HEK293 (cell line): ENCODE measurements at regions not wholly inside any gene's neighbourhood (a gene's known extent, or its start where the extent isn't known, plus 50 kb on each side); places are given as distances from the start of the nearest gene placed in this dataset.

Experiments
- CTCF ChIA-PET: fragments of 350-600 bp; formaldehyde crosslinking; extraction: SDS; loops from one replicate; lab custom pipeline; 2021; ENCODE audit warnings: antibody characterized with exemption; lab: Yijun Ruan, JAX
- POLR2A ChIA-PET: fragments of 300-600 bp; formaldehyde crosslinking; extraction: SDS; loops from one replicate; lab custom pipeline; 2020; ENCODE audit warnings: antibody characterized with exemption, inconsistent platforms; lab: Yijun Ruan, JAX
- H3K27ac ChIP-seq: fragments of 200-500 bp; sonication (Bioruptor generic); 2 replicates; pipeline ENCODE4 v1.5.1; 2014; ENCODE audit warnings: low read depth, low read length, control low read depth, inconsistent platforms; ENCODE audit errors: extremely low read depth
- H3K36me3 ChIP-seq, 2 experiments: fragments of 200-500 bp in 1 of 2; sonication (Bioruptor generic) in 1 of 2; 1 replicate in 1 of 2; 2 replicates in 1 of 2; pipeline ENCODE4 v1.5.1; 2014 to 2017; ENCODE audit warnings: inconsistent platforms in 2 of 2, low read length in 2 of 2; ENCODE audit not compliant: control insufficient read depth in 2 of 2, insufficient read depth in 1 of 2
- H3K4me1 ChIP-seq: fragments of 200-500 bp; sonication (Bioruptor generic); 2 replicates; pipeline ENCODE4 v1.5.1; 2014; ENCODE audit warnings: mild to moderate bottlenecking, low read length, inconsistent platforms; ENCODE audit not compliant: control insufficient read depth, insufficient read depth
- H3K4me3 ChIP-seq: 2 replicates; pipeline ENCODE4 v1.5.1; 2011; ENCODE audit warnings: low read depth, mild to moderate bottlenecking, control low read depth, low read length, moderate library complexity
- H3K9me3 ChIP-seq: fragments of 200-500 bp; sonication (Bioruptor generic); 2 replicates; pipeline ENCODE4 v1.5.1; 2014; ENCODE audit warnings: low read depth, low read length, inconsistent platforms; ENCODE audit not compliant: control insufficient read depth, insufficient read depth
- KLF10 ChIP-seq: fragments of 450-650 bp; IDR thresholded peaks from 2 replicates; pipeline ENCODE4 v1.5.1; 2018; ENCODE audit warnings: missing biosample characterization, mild to moderate bottlenecking, missing genetic modification characterization
- OSR2 ChIP-seq: fragments of 450-650 bp; formaldehyde crosslinking; IDR thresholded peaks from 2 replicates; pipeline ENCODE4 v1.5.1; 2016; ENCODE audit warnings: missing biosample characterization, missing genetic modification characterization
- SETDB1 ChIP-seq: IDR thresholded peaks from one replicate; pipeline ENCODE4 v1.6.1; 2017; ENCODE audit warnings: mild to moderate bottlenecking, low read length, moderate library complexity, mixed read lengths; ENCODE audit not compliant: insufficient read length
- SP3 ChIP-seq: fragments of 450-650 bp; formaldehyde crosslinking; IDR thresholded peaks from 2 replicates; pipeline ENCODE4 v1.5.1; 2016; ENCODE audit warnings: missing biosample characterization, missing genetic modification characterization
- ZIC2 ChIP-seq: fragments of 450-650 bp; formaldehyde crosslinking; IDR thresholded peaks from 2 replicates; pipeline ENCODE4 v1.5.1; 2016; ENCODE audit warnings: missing biosample characterization, missing genetic modification characterization
- ZNF112 ChIP-seq: fragments of 450-650 bp; formaldehyde crosslinking; IDR thresholded peaks from 2 replicates; pipeline ENCODE4 v1.5.0; 2017; ENCODE audit warnings: missing biosample characterization, missing genetic modification characterization
- ZNF114 ChIP-seq: fragments of 450-650 bp; formaldehyde crosslinking; IDR thresholded peaks from 2 replicates; pipeline ENCODE4 v1.5.0; 2017; ENCODE audit warnings: missing biosample characterization, missing genetic modification characterization
- ZNF138 ChIP-seq: fragments of 450-650 bp; formaldehyde crosslinking; IDR thresholded peaks from 2 replicates; pipeline ENCODE4 v1.5.1; 2016; ENCODE audit warnings: missing biosample characterization, missing genetic modification characterization, borderline replicate concordance
- ZNF18 ChIP-seq: fragments of 450-650 bp; formaldehyde crosslinking; IDR thresholded peaks from 2 replicates; pipeline ENCODE4 v1.5.1; 2016; ENCODE audit warnings: missing biosample characterization, missing genetic modification characterization
- ZNF335 ChIP-seq: fragments of 450-650 bp; formaldehyde crosslinking; conservative IDR thresholded peaks from 2 replicates; pipeline ENCODE4 v1.5.1; 2016; ENCODE audit warnings: missing biosample characterization, missing genetic modification characterization
- ZNF37A ChIP-seq: fragments of 450-650 bp; IDR thresholded peaks from 2 replicates; pipeline ENCODE4 v1.5.1; 2018; ENCODE audit warnings: missing biosample characterization, missing genetic modification characterization
- ZNF473 ChIP-seq: fragments of 450-650 bp; formaldehyde crosslinking; IDR thresholded peaks from 2 replicates; pipeline ENCODE4 v1.5.1; 2017; ENCODE audit warnings: missing biosample characterization, missing genetic modification characterization
- ZNF76 ChIP-seq: fragments of 450-650 bp; formaldehyde crosslinking; IDR thresholded peaks from 2 replicates; pipeline ENCODE4; 2016; ENCODE audit warnings: low read depth, missing biosample characterization, missing genetic modification characterization, borderline replicate concordance
- ZNF791 ChIP-seq: fragments of 450-650 bp; formaldehyde crosslinking; IDR thresholded peaks from 2 replicates; pipeline ENCODE4 v1.5.1; 2016; ENCODE audit warnings: missing biosample characterization, missing genetic modification characterization
- TF ChIP-seq, protein P1 (sequence below): fragments of 450-650 bp; formaldehyde crosslinking; IDR thresholded peaks from 2 replicates; pipeline ENCODE4 v1.5.1; 2016; ENCODE audit warnings: missing biosample characterization, missing genetic modification characterization, low read depth
- TF ChIP-seq, protein P2 (sequence below): fragments of 450-650 bp; formaldehyde crosslinking; IDR thresholded peaks from 2 replicates; pipeline ENCODE4 v1.5.1; 2016; ENCODE audit warnings: missing biosample characterization, missing genetic modification characterization
- TF ChIP-seq, protein P3 (sequence below): IDR thresholded peaks from 2 replicates; pipeline ENCODE4 v1.6.1; 2011; ENCODE audit warnings: mild to moderate bottlenecking, low read depth, low read length, borderline replicate concordance

GRCh38 chr6:128743974-128744765 is 138.8 kb upstream of the LAMA2 start:
- ChIA-PET CTCF (interaction anchor here (0.6 to 1.7 kb wide), 4 partner anchors 13 to 32 kb away, joined by 3 to 7 read pairs (median 3); no protein-coding TSS in a partner anchor), POLR2A (no interaction called here)
- Histone ChIP-seq H3K4me3 (no peak overlapping the region), H3K4me1 (no peaks in the 10 kb centered on the region), H3K27ac (no peak overlapping the region), H3K36me3 (no peaks in the 10 kb centered on the region), H3K9me3 (no peaks in the 10 kb centered on the region)
- TF ChIP-seq ZNF791 (tag by site-specific recombination): no peak

DNA sequence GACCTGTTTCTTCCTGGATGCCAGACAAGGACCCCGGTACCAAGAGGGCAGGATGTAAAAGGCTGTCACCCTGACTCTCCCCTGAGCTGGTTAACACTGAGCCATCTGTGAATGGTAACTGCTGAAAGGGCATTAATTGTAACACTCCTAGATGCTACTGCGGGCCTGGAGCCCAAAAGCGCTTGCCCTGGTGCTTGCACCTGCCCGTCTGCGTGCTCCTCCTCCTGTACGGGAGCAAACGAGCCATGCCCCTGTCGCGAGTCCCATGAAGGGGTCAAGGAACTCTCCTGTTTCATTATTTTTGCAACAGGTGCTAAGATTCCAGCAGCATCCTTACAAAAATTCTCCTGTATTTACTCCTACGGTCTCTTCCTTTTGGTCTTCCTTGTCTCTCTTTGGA is 140.0 kb upstream of the LAMA2 start:
- H3K36me3 ChIP-seq: no peaks in the 10 kb centered on the region
- H3K4me3 ChIP-seq: no peak overlapping the region
- H3K27ac ChIP-seq: no peak overlapping the region
- POLR2A ChIA-PET: no interaction called here
- no peaks in the 10 kb centered on the region for H3K9me3 ChIP-seq
- CTCF ChIA-PET: interaction anchor here (0.6 to 1.5 kb wide), 3 partner anchors 12 to 113 kb away, joined by 3 to 4 read pairs (median 4); no protein-coding TSS in a partner anchor
- TF ChIP-seq ZNF114 (tag by site-specific recombination) (no peak), ZNF335 (tag by site-specific recombination) (no peak)
- no peaks in the 10 kb centered on the region for H3K4me1 ChIP-seq

GRCh38 chr6:128740951-128741350 is 142.0 kb upstream of the LAMA2 start:
- POLR2A ChIA-PET: no interaction called here
- Histone ChIP-seq H3K4me3 (no peak overlapping the region), H3K27ac (no peak overlapping the region), H3K4me1 (no peaks in the 10 kb centered on the region), H3K36me3 (no peaks in the 10 kb centered on the region), H3K9me3 (no peaks in the 10 kb centered on the region)
- CTCF ChIA-PET: no interaction called here
- TF ChIP-seq ZNF37A (tag by site-specific recombination) (no peak), ZNF114 (tag by site-specific recombination) (no peak), ZNF112 (tag by site-specific recombination) (no peak), SP3 (tag by site-specific recombination) (no peak)
- TF ChIP-seq, protein P1, sequence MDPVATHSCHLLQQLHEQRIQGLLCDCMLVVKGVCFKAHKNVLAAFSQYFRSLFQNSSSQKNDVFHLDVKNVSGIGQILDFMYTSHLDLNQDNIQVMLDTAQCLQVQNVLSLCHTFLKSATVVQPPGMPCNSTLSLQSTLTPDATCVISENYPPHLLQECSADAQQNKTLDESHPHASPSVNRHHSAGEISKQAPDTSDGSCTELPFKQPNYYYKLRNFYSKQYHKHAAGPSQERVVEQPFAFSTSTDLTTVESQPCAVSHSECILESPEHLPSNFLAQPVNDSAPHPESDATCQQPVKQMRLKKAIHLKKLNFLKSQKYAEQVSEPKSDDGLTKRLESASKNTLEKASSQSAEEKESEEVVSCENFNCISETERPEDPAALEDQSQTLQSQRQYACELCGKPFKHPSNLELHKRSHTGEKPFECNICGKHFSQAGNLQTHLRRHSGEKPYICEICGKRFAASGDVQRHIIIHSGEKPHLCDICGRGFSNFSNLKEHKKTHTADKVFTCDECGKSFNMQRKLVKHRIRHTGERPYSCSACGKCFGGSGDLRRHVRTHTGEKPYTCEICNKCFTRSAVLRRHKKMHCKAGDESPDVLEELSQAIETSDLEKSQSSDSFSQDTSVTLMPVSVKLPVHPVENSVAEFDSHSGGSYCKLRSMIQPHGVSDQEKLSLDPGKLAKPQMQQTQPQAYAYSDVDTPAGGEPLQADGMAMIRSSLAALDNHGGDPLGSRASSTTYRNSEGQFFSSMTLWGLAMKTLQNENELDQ: no peak

DNA sequence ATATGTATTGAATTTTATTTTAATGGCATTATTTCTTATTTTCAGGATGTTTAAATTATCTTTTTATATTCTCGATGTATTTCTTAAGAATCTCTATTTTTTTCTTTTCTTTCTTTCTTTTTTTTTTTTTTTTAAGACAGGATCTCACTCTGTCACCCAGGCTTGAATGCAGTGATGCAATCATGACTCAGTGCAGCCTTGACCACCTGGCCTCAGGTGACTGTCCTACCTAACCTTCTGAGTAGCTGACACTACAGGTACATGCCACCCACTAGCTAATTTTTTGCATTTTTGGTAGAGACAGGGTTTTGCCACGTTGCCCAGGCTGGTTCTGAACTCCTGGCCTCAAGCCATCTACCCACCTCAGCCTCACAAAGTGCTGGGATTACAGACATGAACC is 143.8 kb upstream of the LAMA2 start:
- H3K9me3 ChIP-seq: no peaks in the 10 kb centered on the region
- H3K4me3 ChIP-seq: no peak overlapping the region
- no peak overlapping the region for H3K27ac ChIP-seq
- CTCF ChIA-PET: interaction anchor here (0.7 to 1.0 kb wide), 2 partner anchors 34 to 631 kb away, joined by 3 to 6 read pairs; no protein-coding TSS in a partner anchor
- no peaks in the 10 kb centered on the region for H3K36me3 ChIP-seq
- H3K4me1 ChIP-seq: no peaks in the 10 kb centered on the region
- TF ChIP-seq ZNF138 (no peak), ZNF76 (tag by site-specific recombination) (no peak), ZNF37A (tag by site-specific recombination) (no peak), OSR2 (no peak), KLF10 (tag by site-specific recombination) (no peak), ZNF18 (no peak), SETDB1 (no peak), ZNF473 (tag by site-specific recombination) (no peak), ZIC2 (no peak)
- TF ChIP-seq, protein P2, sequence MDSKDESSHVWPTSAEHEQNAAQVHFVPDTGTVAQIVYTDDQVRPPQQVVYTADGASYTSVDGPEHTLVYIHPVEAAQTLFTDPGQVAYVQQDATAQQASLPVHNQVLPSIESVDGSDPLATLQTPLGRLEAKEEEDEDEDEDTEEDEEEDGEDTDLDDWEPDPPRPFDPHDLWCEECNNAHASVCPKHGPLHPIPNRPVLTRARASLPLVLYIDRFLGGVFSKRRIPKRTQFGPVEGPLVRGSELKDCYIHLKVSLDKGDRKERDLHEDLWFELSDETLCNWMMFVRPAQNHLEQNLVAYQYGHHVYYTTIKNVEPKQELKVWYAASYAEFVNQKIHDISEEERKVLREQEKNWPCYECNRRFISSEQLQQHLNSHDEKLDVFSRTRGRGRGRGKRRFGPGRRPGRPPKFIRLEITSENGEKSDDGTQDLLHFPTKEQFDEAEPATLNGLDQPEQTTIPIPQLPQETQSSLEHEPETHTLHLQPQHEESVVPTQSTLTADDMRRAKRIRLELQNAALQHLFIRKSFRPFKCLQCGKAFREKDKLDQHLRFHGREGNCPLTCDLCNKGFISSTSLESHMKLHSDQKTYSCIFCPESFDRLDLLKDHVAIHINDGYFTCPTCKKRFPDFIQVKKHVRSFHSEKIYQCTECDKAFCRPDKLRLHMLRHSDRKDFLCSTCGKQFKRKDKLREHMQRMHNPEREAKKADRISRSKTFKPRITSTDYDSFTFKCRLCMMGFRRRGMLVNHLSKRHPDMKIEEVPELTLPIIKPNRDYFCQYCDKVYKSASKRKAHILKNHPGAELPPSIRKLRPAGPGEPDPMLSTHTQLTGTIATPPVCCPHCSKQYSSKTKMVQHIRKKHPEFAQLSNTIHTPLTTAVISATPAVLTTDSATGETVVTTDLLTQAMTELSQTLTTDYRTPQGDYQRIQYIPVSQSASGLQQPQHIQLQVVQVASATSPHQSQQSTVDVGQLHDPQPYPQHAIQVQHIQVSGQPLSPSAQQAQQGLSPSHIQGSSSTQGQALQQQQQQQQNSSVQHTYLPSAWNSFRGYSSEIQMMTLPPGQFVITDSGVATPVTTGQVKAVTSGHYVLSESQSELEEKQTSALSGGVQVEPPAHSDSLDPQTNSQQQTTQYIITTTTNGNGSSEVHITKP: no peak
- TF ChIP-seq, protein P3, sequence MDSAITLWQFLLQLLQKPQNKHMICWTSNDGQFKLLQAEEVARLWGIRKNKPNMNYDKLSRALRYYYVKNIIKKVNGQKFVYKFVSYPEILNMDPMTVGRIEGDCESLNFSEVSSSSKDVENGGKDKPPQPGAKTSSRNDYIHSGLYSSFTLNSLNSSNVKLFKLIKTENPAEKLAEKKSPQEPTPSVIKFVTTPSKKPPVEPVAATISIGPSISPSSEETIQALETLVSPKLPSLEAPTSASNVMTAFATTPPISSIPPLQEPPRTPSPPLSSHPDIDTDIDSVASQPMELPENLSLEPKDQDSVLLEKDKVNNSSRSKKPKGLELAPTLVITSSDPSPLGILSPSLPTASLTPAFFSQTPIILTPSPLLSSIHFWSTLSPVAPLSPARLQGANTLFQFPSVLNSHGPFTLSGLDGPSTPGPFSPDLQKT: no peak
- POLR2A ChIA-PET: no interaction called here
